DND-41 (cell line): ENCODE measurements at regions not wholly inside any gene's neighbourhood (a gene's known extent, or its start where the extent isn't known, plus 50 kb on each side); places are given as distances from the start of the nearest gene placed in this dataset.
"Not testable (repeated sequence)": the region's sequence is repeated elsewhere in the genome, so short reads cannot be mapped to it uniquely, and the experiment has no call there.

Experiments used
- ATAC-seq: fragments of 200-7000 bp; cut with Tn5 transposase; 3 replicates; pipeline ENCODE4 v1.9.1; 2021; ENCODE audit warnings: low read depth; ENCODE audit not compliant: insufficient read depth
- DNase-seq: peaks from one replicate; pipeline ENCODE4 v3.0.0-alpha.2; 2020
- H2AFZ ChIP-seq: 2 replicates; pipeline ENCODE4 v1.6.0; 2012; ENCODE audit warnings: low read depth, low read length
- H3K27ac ChIP-seq: 2 replicates; pipeline ENCODE4 v1.5.1; 2012; ENCODE audit warnings: low read length, inconsistent platforms
- H3K27me3 ChIP-seq: fragments of 200-600 bp; sonication (generic); 2 replicates; pipeline ENCODE4 v1.6.0; 2012; ENCODE audit warnings: low read length, mild to moderate bottlenecking, inconsistent platforms; ENCODE audit not compliant: insufficient read depth, poor library complexity
- H3K36me3 ChIP-seq: 2 replicates; pipeline ENCODE4 v1.5.1; 2012; ENCODE audit warnings: low read length, inconsistent platforms; ENCODE audit not compliant: insufficient read depth
- H3K4me1 ChIP-seq: 2 replicates; pipeline ENCODE4 v1.5.1; 2012; ENCODE audit warnings: mild to moderate bottlenecking, low read length; ENCODE audit not compliant: insufficient read depth
- H3K4me2 ChIP-seq: 2 replicates; pipeline ENCODE4 v1.6.0; 2012; ENCODE audit warnings: mild to moderate bottlenecking, moderate library complexity, low read length, inconsistent platforms; ENCODE audit not compliant: insufficient read depth
- H3K4me3 ChIP-seq, 2 experiments: fragments of 200-600 bp in 1 of 2; shearing (Covaris generic) in 1 of 2; 2 replicates each; pipeline ENCODE4 v1.5.1; 2012 to 2016; ENCODE audit warnings: inconsistent platforms in 2 of 2, low read length in 2 of 2, mild to moderate bottlenecking in 2 of 2, low read depth in 1 of 2, moderate library complexity in 1 of 2
- H3K79me2 ChIP-seq: 2 replicates; pipeline ENCODE4 v1.6.0; 2012; ENCODE audit warnings: low read length, inconsistent platforms; ENCODE audit not compliant: insufficient read depth
- H3K9ac ChIP-seq: 2 replicates; pipeline ENCODE4 v1.6.0; 2012; ENCODE audit warnings: low read depth, mild to moderate bottlenecking, inconsistent platforms, low read length, moderate library complexity
- H3K9me3 ChIP-seq: 2 replicates; pipeline ENCODE4 v1.5.1; 2012; ENCODE audit warnings: low read length, moderate library complexity, mild to moderate bottlenecking, inconsistent platforms; ENCODE audit not compliant: insufficient read depth, severe bottlenecking
- H4K20me1 ChIP-seq: 2 replicates; pipeline ENCODE4 v1.6.0; 2012; ENCODE audit warnings: low read length; ENCODE audit not compliant: insufficient read depth
- CTCF ChIP-seq: IDR thresholded peaks from 2 replicates; pipeline ENCODE4 v1.5.1; 2012; ENCODE audit warnings: borderline replicate concordance, low read length, moderate library complexity, mild to moderate bottlenecking; ENCODE audit not compliant: poor library complexity, severe bottlenecking; ENCODE audit errors: extremely low read depth
- EZH2 ChIP-seq: IDR thresholded peaks from 3 replicates; pipeline ENCODE4 v1.6.1; 2012; ENCODE audit warnings: borderline replicate concordance, low read depth, mild to moderate bottlenecking, moderate library complexity, low read length, inconsistent platforms; ENCODE audit not compliant: severe bottlenecking

- Histone ChIP-seq H3K4me2 (no peak overlapping the region; the same call in 1 of the 2 replicates), H4K20me1 (no peaks in the 10 kb centered on the region), H2AFZ (no peak overlapping the region), H3K9me3 (no peaks in the 10 kb centered on the region), H3K79me2 (no peaks in the 10 kb centered on the region), H3K9ac (no peak overlapping the region), H3K4me1 (peaks cover 22% of the 10 kb centered on the region), H3K36me3 (no peaks in the 10 kb centered on the region), H3K4me3 (no peak overlapping the region), H3K27ac (peak overlapping the region; percentile 58), H3K27me3 (no peaks in the 10 kb centered on the region)
- no peak for DNase-seq
- no peak for ATAC-seq
- no peak for TF ChIP-seq CTCF
- no peak for TF ChIP-seq EZH2
These were observed 106.4 kb downstream of the AKAP11 start for GRCh38 chr13:42378383-42378780.

- Histone ChIP-seq H3K4me2 (no peak overlapping the region), H3K4me1 (peaks cover 22% of the 10 kb centered on the region), H3K27me3 (no peaks in the 10 kb centered on the region), H2AFZ (no peak overlapping the region), H3K9ac (no peak overlapping the region), H4K20me1 (no peaks in the 10 kb centered on the region), H3K79me2 (no peaks in the 10 kb centered on the region), H3K4me3 (no peak overlapping the region), H3K36me3 (no peaks in the 10 kb centered on the region), H3K9me3 (no peaks in the 10 kb centered on the region), H3K27ac (no peak overlapping the region)
- ATAC-seq = no peak
- TF ChIP-seq CTCF (no peak), EZH2 (no peak)
- DNase-seq = no peak
These were observed 107.3 kb downstream of the AKAP11 start for GRCh38 chr13:42379241-42379640.

- Histone ChIP-seq H3K27ac (no peak overlapping the region), H3K36me3 (no peaks in the 10 kb centered on the region), H3K4me3 (no peak overlapping the region), H3K79me2 (no peaks in the 10 kb centered on the region), H3K9ac (no peak overlapping the region), H3K4me1 (peaks cover 22% of the 10 kb centered on the region), H3K4me2 (no peak overlapping the region), H4K20me1 (no peaks in the 10 kb centered on the region), H3K9me3 (no peaks in the 10 kb centered on the region), H3K27me3 (no peaks in the 10 kb centered on the region), H2AFZ (no peak overlapping the region)
- DNase-seq (no peak), ATAC-seq (peak; percentile 42; the same call in 1 of the 3 replicates)
- no peak for TF ChIP-seq EZH2
- TF ChIP-seq CTCF = no peak
These were observed 108.6 kb downstream of the AKAP11 start for GRCh38 chr13:42380420-42381164.

GRCh38 chr13:42381165-42381425, 109.1 kb downstream of the AKAP11 start:
- H3K9me3 ChIP-seq = no peaks in the 10 kb centered on the region
- H3K4me3 ChIP-seq = no peak overlapping the region
- no peaks in the 10 kb centered on the region for H3K36me3 ChIP-seq
- no peak for TF ChIP-seq CTCF
- TF ChIP-seq EZH2 = no peak
- H3K27ac ChIP-seq = no peak overlapping the region
- no peak overlapping the region for H3K9ac ChIP-seq
- ATAC-seq (no peak), DNase-seq (no peak)
- no peaks in the 10 kb centered on the region for H3K27me3 ChIP-seq
- H3K4me1 ChIP-seq = peaks cover 22% of the 10 kb centered on the region
- no peak overlapping the region for H2AFZ ChIP-seq
- no peaks in the 10 kb centered on the region for H4K20me1 ChIP-seq
- H3K4me2 ChIP-seq = no peak overlapping the region
- H3K79me2 ChIP-seq = no peaks in the 10 kb centered on the region

- not testable (repeated sequence) for H3K36me3 ChIP-seq, DNase-seq, H4K20me1 ChIP-seq, H3K9ac ChIP-seq, H2AFZ ChIP-seq, H3K4me2 ChIP-seq, ATAC-seq, H3K27me3 ChIP-seq, H3K4me3 ChIP-seq, H3K9me3 ChIP-seq, H3K79me2 ChIP-seq, H3K27ac ChIP-seq
- peaks cover 22% of the 10 kb centered on the region for H3K4me1 ChIP-seq
These were observed 109.5 kb downstream of the AKAP11 start for GRCh38 chr13:42381426-42381825.
